ENCODE measurements at regions not wholly inside any gene's neighbourhood (a gene's known extent, or its start where the extent isn't known, plus 50 kb on each side); places are given as distances from the start of the nearest gene placed in this dataset.

DNA sequence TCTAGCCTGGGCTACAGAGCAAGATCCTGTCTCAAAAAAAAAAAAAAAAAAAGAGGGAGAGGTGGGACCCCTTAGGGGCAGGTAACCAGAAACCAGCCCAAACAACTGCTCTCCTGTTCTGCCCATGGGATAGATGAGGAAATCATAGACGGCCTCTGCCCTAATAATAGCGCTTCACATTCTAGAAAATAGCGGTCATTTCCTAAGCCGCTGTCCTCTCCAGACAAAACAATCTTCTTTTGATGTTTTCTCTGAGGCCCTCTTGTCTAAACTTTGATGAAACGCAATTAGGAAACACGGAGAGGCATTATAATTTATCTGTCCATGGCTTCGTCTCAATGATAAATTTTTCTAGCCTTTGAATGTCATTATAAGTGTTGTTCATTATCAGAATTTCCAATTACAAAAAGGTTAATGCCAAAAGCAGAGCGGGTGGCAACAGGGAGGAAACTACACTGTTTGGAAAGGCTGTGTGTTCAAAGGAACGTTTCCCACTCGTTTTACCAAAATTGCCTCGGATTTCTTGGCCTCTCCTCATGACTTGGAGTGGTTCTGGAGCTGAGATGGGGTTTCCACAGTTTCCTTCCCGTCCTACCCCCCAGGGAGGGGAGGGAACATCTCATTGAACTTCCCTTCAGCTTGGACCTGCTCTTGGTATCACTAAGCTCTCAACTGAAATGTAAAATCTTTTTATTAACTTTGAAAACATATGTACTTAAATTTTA lies 151.6 kb upstream of the ZNF236 start:
- TF ChIP-seq CTCF (IDR thresholded peaks at IDR 0.05) (no peak), POLR2A (IDR thresholded peaks at IDR 0.05) (no peak)

All from right lobe of liver (tissue), 4 donors.